ENCODE measurements at regions not wholly inside any gene's neighbourhood (a gene's known extent, or its start where the extent isn't known, plus 50 kb on each side); places are given as distances from the start of the nearest gene placed in this dataset.

GRCh38 chr19:31149441-31149941, 199.7 kb downstream of the TSHZ3 start:
- ChIA-PET CTCF (interaction anchor here (0.6 kb wide), 1 partner anchor 893 kb away, joined by 3 read pairs; no protein-coding TSS in a partner anchor), POLR2A (no interaction called here)
- H3K4me3 Mint-ChIP-seq, result no peak overlapping the region
- no peaks in the 10 kb centered on the region for H3K27me3 Mint-ChIP-seq (ENCODE audit: low read depth)
- DNase-seq (ENCODE audit: low spot score) (no peak), ATAC-seq (no peak)
- TF ChIP-seq SMAD4 (CRISPR knock-in tag; IDR thresholded peaks at IDR 0.05) (no peak), ATF1 (CRISPR knock-in tag; IDR thresholded peaks at IDR 0.05) (no peak)
- TF ChIP-seq, protein P1, sequence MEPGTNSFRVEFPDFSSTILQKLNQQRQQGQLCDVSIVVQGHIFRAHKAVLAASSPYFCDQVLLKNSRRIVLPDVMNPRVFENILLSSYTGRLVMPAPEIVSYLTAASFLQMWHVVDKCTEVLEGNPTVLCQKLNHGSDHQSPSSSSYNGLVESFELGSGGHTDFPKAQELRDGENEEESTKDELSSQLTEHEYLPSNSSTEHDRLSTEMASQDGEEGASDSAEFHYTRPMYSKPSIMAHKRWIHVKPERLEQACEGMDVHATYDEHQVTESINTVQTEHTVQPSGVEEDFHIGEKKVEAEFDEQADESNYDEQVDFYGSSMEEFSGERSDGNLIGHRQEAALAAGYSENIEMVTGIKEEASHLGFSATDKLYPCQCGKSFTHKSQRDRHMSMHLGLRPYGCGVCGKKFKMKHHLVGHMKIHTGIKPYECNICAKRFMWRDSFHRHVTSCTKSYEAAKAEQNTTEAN (CRISPR knock-in tag; IDR thresholded peaks at IDR 0.05), result no peak
- peaks cover 6% of the 10 kb centered on the region; the same call in 1 of the 2 replicates for H3K9me3 Mint-ChIP-seq
- H3K36me3 Mint-ChIP-seq, result no peaks in the 10 kb centered on the region
- no peak overlapping the region for H3K27ac Mint-ChIP-seq
- H3K4me1 Mint-ChIP-seq, result peaks cover 5% of the 10 kb centered on the region

DNA sequence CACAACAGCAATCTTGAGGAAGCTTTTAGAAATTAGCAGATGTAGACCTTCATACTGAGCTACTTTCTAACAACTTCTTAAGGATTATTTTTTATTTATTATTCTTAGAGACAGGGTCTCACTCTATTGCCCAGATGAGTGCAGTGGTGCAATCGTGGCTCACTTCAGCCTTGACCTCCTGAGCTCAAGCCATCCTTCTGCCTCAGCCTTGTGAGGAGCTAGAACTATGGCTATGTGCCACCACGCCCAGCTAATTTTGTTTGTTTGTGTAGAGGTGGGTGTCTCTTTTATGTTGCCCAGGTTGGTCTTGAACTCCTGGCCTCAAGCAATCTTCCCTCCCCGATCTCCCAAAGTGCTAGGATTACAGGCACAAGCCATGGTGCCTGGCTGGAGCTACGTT, 200.6 kb downstream of the TSHZ3 start:
- ChIA-PET CTCF (no interaction called here), POLR2A (no interaction called here)
- Mint-ChIP-seq H3K9me3 (no peaks in the 10 kb centered on the region), H3K36me3 (no peaks in the 10 kb centered on the region), H3K27ac (no peak overlapping the region), H3K4me1 (peaks cover 8% of the 10 kb centered on the region), H3K27me3 (ENCODE audit: low read depth) (no peaks in the 10 kb centered on the region), H3K4me3 (no peak overlapping the region)
- DNase-seq (ENCODE audit: low spot score) (no peak), ATAC-seq (no peak)
- TF ChIP-seq, protein P2, sequence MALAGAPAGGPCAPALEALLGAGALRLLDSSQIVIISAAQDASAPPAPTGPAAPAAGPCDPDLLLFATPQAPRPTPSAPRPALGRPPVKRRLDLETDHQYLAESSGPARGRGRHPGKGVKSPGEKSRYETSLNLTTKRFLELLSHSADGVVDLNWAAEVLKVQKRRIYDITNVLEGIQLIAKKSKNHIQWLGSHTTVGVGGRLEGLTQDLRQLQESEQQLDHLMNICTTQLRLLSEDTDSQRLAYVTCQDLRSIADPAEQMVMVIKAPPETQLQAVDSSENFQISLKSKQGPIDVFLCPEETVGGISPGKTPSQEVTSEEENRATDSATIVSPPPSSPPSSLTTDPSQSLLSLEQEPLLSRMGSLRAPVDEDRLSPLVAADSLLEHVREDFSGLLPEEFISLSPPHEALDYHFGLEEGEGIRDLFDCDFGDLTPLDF (CRISPR knock-in tag; IDR thresholded peaks at IDR 0.05), result no peak
- TF ChIP-seq, protein P3, sequence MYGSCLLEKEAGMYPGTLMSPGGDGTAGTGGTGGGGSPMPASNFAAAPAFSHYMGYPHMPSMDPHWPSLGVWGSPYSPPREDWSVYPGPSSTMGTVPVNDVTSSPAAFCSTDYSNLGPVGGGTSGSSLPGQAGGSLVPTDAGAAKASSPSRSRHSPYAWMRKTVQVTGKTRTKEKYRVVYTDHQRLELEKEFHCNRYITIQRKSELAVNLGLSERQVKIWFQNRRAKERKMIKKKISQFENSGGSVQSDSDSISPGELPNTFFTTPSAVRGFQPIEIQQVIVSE (CRISPR knock-in tag; IDR thresholded peaks at IDR 0.05; ENCODE audit: borderline replicate concordance), result no peak
- no peak for TF ChIP-seq ZBTB21 (CRISPR knock-in tag; IDR thresholded peaks at IDR 0.05; ENCODE audit: borderline replicate concordance)
- TF ChIP-seq NFYB (CRISPR knock-in tag; conservative IDR thresholded peaks at IDR 0.05; ENCODE audit: low read depth), result no peak
- TF ChIP-seq JUN (CRISPR knock-in tag; IDR thresholded peaks at IDR 0.05), result no peak
- no peak for TF ChIP-seq TP53 (CRISPR knock-in tag; IDR thresholded peaks at IDR 0.05)

DNA sequence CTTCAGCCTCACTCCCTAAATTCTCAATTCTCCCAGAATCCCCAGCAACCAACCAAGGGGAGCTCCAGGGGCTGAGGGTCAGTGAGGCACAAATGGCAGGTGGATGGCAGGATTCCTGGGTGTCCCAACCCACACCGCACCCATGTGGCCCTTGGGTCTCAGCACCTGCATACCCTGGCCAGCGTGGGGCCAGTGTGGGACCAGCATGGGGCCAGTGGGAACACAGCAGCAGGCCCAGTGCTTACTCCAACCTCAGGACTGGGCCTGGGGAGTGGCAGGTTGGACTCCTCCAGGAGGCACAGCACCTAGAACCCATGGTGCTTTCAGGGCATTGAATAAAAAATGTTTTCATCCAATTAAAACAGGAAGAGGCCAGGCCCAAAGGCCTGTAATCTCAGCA, 202.0 kb downstream of the TSHZ3 start:
- ChIA-PET POLR2A (no interaction called here), CTCF (interaction anchor here (2.6 kb wide), 1 partner anchor 93 kb away, joined by 14 read pairs; no protein-coding TSS in a partner anchor)
- no peak overlapping the region for H3K4me3 Mint-ChIP-seq
- DNase-seq (ENCODE audit: low spot score) (no peak), ATAC-seq (no peak)
- H3K9me3 Mint-ChIP-seq, result no peaks in the 10 kb centered on the region; the same call in 1 of the 2 replicates
- peaks cover 8% of the 10 kb centered on the region for H3K4me1 Mint-ChIP-seq
- no peaks in the 10 kb centered on the region for H3K27me3 Mint-ChIP-seq (ENCODE audit: low read depth)
- no peaks in the 10 kb centered on the region for H3K36me3 Mint-ChIP-seq
- no peak overlapping the region for H3K27ac Mint-ChIP-seq
- TF ChIP-seq SMAD4 (CRISPR knock-in tag; IDR thresholded peaks at IDR 0.05) (no peak), PRRX2 (CRISPR knock-in tag; IDR thresholded peaks at IDR 0.05) (no peak), TP53 (CRISPR knock-in tag; IDR thresholded peaks at IDR 0.05) (no peak), NR1H2 (CRISPR knock-in tag; IDR thresholded peaks at IDR 0.05) (no peak), NFYB (CRISPR knock-in tag; conservative IDR thresholded peaks at IDR 0.05; ENCODE audit: low read depth) (no peak), RELA (CRISPR knock-in tag; IDR thresholded peaks at IDR 0.05; ENCODE audit: borderline replicate concordance) (no peak), ZNF121 (CRISPR knock-in tag; IDR thresholded peaks at IDR 0.05) (no peak), ZMAT4 (CRISPR knock-in tag; IDR thresholded peaks at IDR 0.05) (no peak), ZNF396 (CRISPR knock-in tag; IDR thresholded peaks at IDR 0.05; ENCODE audit: borderline replicate concordance) (no peak), ELF4 (CRISPR knock-in tag; IDR thresholded peaks at IDR 0.05; ENCODE audit: low read depth) (no peak), ETV6 (CRISPR knock-in tag; IDR thresholded peaks at IDR 0.05) (no peak)
- TF ChIP-seq, protein P4, sequence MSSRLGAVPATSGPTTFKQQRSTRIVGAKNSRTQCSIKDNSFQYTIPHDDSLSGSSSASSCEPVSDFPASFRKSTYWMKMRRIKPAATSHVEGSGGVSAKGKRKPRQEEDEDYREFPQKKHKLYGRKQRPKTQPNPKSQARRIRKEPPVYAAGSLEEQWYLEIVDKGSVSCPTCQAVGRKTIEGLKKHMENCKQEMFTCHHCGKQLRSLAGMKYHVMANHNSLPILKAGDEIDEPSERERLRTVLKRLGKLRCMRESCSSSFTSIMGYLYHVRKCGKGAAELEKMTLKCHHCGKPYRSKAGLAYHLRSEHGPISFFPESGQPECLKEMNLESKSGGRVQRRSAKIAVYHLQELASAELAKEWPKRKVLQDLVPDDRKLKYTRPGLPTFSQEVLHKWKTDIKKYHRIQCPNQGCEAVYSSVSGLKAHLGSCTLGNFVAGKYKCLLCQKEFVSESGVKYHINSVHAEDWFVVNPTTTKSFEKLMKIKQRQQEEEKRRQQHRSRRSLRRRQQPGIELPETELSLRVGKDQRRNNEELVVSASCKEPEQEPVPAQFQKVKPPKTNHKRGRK (CRISPR knock-in tag; IDR thresholded peaks at IDR 0.05; ENCODE audit: borderline replicate concordance), result no peak
- TF ChIP-seq, protein P5, sequence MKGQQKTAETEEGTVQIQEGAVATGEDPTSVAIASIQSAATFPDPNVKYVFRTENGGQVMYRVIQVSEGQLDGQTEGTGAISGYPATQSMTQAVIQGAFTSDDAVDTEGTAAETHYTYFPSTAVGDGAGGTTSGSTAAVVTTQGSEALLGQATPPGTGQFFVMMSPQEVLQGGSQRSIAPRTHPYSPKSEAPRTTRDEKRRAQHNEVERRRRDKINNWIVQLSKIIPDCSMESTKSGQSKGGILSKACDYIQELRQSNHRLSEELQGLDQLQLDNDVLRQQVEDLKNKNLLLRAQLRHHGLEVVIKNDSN (CRISPR knock-in tag; IDR thresholded peaks at IDR 0.05), result no peak
- TF ChIP-seq, protein P6, sequence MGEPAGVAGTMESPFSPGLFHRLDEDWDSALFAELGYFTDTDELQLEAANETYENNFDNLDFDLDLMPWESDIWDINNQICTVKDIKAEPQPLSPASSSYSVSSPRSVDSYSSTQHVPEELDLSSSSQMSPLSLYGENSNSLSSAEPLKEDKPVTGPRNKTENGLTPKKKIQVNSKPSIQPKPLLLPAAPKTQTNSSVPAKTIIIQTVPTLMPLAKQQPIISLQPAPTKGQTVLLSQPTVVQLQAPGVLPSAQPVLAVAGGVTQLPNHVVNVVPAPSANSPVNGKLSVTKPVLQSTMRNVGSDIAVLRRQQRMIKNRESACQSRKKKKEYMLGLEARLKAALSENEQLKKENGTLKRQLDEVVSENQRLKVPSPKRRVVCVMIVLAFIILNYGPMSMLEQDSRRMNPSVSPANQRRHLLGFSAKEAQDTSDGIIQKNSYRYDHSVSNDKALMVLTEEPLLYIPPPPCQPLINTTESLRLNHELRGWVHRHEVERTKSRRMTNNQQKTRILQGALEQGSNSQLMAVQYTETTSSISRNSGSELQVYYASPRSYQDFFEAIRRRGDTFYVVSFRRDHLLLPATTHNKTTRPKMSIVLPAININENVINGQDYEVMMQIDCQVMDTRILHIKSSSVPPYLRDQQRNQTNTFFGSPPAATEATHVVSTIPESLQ (CRISPR knock-in tag; IDR thresholded peaks at IDR 0.05), result no peak
- TF ChIP-seq, protein P1 (CRISPR knock-in tag; IDR thresholded peaks at IDR 0.05), result no peak
